HFFc6 (cell line): ENCODE measurements at regions not wholly inside any gene's neighbourhood (a gene's known extent, or its start where the extent isn't known, plus 50 kb on each side); places are given as distances from the start of the nearest gene placed in this dataset.

ENCODE experiments used
- DNase-seq: peaks from one replicate; pipeline ENCODE4 v3.0.0-alpha.2; 2018
- H3K27ac Mint-ChIP-seq: 2 replicates; pipeline ENCODE4 v1.8.0; 2020; ENCODE audit warnings: mild to moderate bottlenecking, mixed read lengths
- H3K27me3 Mint-ChIP-seq: 2 replicates; pipeline ENCODE4 v1.8.0; 2021; ENCODE audit warnings: mild to moderate bottlenecking, moderate library complexity, mixed read lengths; ENCODE audit not compliant: insufficient read depth
- H3K36me3 Mint-ChIP-seq: 2 replicates; pipeline ENCODE4 v1.8.0; 2021; ENCODE audit warnings: low read depth, mixed read lengths
- H3K4me1 Mint-ChIP-seq: 2 replicates; pipeline ENCODE4 v1.8.0; 2020; ENCODE audit warnings: low read depth, mixed read lengths
- H3K4me3 Mint-ChIP-seq: 2 replicates; pipeline ENCODE4 v1.8.0; 2020; ENCODE audit warnings: mild to moderate bottlenecking, moderate library complexity, mixed read lengths
- H3K9me3 Mint-ChIP-seq: 2 replicates; pipeline ENCODE4 v1.8.0; 2020; ENCODE audit warnings: mild to moderate bottlenecking, mixed read lengths
- TF ChIP-seq, protein P1 (sequence below): fragments of 200-600 bp; sonication (generic); IDR thresholded peaks from 2 replicates; pipeline ENCODE4 v1.5.0; 2021; ENCODE audit warnings: antibody characterized with exemption, mild to moderate bottlenecking

DNA sequence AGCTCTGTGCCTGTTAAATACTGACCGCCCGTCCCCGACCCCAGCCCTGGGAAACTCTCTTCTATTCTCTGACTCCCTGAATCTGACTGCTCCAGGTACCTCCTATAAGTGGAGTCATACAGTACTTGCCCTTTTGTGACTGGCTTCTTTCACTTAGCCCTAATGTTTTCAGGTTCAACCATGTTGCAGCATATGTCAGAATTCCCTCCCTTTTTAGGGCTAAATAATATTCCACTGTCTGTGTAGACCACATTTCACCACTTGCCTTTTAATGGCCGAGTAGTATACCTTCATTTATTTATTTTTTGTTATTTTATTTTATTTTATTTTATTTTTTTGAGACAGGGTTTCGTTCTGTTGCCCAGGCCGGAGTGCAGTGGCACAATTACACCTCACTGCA, 96.1 kb upstream of the SLC22A11 start:
- DNase-seq: no peak
- no peaks in the 10 kb centered on the region for H3K9me3 Mint-ChIP-seq
- TF ChIP-seq, protein P1, sequence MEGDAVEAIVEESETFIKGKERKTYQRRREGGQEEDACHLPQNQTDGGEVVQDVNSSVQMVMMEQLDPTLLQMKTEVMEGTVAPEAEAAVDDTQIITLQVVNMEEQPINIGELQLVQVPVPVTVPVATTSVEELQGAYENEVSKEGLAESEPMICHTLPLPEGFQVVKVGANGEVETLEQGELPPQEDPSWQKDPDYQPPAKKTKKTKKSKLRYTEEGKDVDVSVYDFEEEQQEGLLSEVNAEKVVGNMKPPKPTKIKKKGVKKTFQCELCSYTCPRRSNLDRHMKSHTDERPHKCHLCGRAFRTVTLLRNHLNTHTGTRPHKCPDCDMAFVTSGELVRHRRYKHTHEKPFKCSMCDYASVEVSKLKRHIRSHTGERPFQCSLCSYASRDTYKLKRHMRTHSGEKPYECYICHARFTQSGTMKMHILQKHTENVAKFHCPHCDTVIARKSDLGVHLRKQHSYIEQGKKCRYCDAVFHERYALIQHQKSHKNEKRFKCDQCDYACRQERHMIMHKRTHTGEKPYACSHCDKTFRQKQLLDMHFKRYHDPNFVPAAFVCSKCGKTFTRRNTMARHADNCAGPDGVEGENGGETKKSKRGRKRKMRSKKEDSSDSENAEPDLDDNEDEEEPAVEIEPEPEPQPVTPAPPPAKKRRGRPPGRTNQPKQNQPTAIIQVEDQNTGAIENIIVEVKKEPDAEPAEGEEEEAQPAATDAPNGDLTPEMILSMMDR: no peak
- H3K27me3 Mint-ChIP-seq: peaks cover 31% of the 10 kb centered on the region
- H3K4me1 Mint-ChIP-seq: peaks cover 5% of the 10 kb centered on the region; the same call in 1 of the 2 replicates
- H3K27ac Mint-ChIP-seq: no peak overlapping the region
- no peak overlapping the region for H3K4me3 Mint-ChIP-seq
- H3K36me3 Mint-ChIP-seq: no peaks in the 10 kb centered on the region

DNA sequence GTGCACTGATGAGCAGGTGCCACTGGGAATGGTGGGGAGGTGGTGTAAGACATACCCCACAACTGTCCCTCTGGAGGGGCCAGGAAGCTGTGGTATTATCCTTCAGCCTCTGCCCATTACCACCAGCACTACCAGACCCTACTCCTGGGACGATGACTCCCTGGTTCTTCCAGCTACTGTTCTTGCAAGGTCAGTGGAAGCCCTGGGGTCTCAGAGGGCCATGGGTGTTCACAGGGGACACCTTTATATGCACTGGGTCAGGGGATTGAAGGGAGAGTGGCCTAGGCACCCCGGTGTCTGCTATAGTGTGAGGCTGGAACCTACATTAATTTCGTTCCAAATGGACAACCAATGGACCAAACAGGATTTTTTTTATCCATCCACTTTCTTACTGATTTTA, 94.7 kb upstream of the SLC22A11 start:
- H3K4me1 Mint-ChIP-seq: peaks cover 5% of the 10 kb centered on the region; the same call in 1 of the 2 replicates
- no peaks in the 10 kb centered on the region for H3K9me3 Mint-ChIP-seq
- H3K4me3 Mint-ChIP-seq: no peak overlapping the region
- no peak overlapping the region for H3K27ac Mint-ChIP-seq
- TF ChIP-seq, protein P1: no peak
- DNase-seq: no peak
- H3K27me3 Mint-ChIP-seq: peaks cover 18% of the 10 kb centered on the region
- no peaks in the 10 kb centered on the region for H3K36me3 Mint-ChIP-seq

DNA sequence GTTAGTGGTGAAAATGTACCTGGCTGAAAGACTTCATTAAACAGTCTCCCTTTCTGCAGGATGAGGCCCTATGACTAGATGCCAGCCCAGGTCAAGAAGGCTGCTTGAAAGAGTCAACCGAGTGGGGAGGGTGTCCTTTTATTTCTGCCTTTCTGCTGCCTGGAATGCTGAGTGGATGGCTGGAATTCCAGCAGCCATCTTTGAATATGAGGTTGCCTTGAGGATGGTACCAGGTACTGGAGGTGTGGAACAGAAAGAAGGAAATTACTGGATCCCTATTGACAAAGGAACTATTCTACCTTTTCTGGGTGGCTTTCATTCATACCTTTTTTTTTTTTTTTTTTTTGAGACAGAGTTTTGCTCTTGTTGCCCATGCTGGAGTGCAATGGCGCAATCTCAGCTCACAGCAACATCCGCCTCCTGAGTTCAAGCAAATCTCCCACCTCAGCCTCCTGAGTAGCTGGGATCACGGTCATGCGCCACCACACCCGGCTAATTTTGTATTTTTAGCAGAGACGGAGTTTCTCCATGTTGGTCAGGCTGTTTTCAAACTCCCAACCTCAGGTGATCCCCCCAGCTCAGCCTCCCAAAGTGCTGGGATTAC, 89.5 kb upstream of the SLC22A11 start:
- DNase-seq: no peak

GRCh38 chr11:64469288-64469687, 86.5 kb upstream of the SLC22A11 start:
- Mint-ChIP-seq H3K4me3 (no peak overlapping the region), H3K27me3 (peaks cover 35% of the 10 kb centered on the region), H3K9me3 (no peaks in the 10 kb centered on the region), H3K36me3 (no peaks in the 10 kb centered on the region), H3K4me1 (no peaks in the 10 kb centered on the region), H3K27ac (no peak overlapping the region)
- DNase-seq: no peak
- TF ChIP-seq, protein P1: no peak

More for the DNA sequence above, 89.5 kb upstream of the SLC22A11 start:
- Mint-ChIP-seq H3K9me3 (no peaks in the 10 kb centered on the region), H3K27ac (no peak overlapping the region), H3K36me3 (no peaks in the 10 kb centered on the region), H3K27me3 (peaks cover 28% of the 10 kb centered on the region), H3K4me3 (no peak overlapping the region), H3K4me1 (peaks cover 5% of the 10 kb centered on the region; the same call in 1 of the 2 replicates)
- TF ChIP-seq, protein P1: no peak

- peaks cover 48% of the 10 kb centered on the region for H3K27me3 Mint-ChIP-seq
- no peak for DNase-seq
- H3K36me3 Mint-ChIP-seq: no peaks in the 10 kb centered on the region
- H3K27ac Mint-ChIP-seq: no peak overlapping the region
- no peaks in the 10 kb centered on the region for H3K4me1 Mint-ChIP-seq
- no peak overlapping the region for H3K4me3 Mint-ChIP-seq
- TF ChIP-seq, protein P1: no peak
- H3K9me3 Mint-ChIP-seq: no peaks in the 10 kb centered on the region
Measured at GRCh38 chr11:64472593-64473455, 82.9 kb upstream of the SLC22A11 start.
